ENCODE measurements at regions not wholly inside any gene's neighbourhood (a gene's known extent, or its start where the extent isn't known, plus 50 kb on each side); places are given as distances from the start of the nearest gene placed in this dataset.

- no peak for DNase-seq (ENCODE audit: extremely low read depth, low read depth)
- no peak overlapping the region for H3K4me3 ChIP-seq (replicated peaks; ENCODE audit: low read depth, low read length)
- no peak for TF ChIP-seq CTCF (IDR thresholded peaks at IDR 0.05; ENCODE audit: low read depth, low read length, missing control alignments)
Measured at GRCh38 chr6:147060636-147061035, 143.6 kb upstream of the STXBP5 start.

DNA sequence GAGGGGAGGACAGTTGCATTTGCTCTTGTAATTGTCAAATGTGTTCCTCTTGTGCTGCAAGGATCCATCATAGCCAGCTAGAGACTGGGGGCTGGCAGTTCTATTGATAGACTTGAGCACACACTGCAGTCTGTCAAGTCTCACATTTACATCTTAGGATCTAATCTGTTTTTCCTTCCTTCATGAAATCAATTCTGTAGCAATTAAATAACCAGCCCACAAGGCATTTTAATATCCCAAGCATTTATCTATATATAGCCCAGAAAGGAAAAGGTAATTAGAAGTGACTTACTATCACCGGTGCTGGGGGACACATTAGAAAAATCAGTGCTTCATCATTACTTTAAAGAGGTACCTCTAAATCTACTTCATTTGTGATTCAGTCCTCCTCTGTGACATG lies 143.0 kb upstream of the STXBP5 start:
- no peak for DNase-seq (ENCODE audit: extremely low read depth, low read depth)
- TF ChIP-seq CTCF (IDR thresholded peaks at IDR 0.05; ENCODE audit: low read depth, low read length, missing control alignments), result no peak
- no peak overlapping the region for H3K4me3 ChIP-seq (replicated peaks; ENCODE audit: low read depth, low read length)

DNA sequence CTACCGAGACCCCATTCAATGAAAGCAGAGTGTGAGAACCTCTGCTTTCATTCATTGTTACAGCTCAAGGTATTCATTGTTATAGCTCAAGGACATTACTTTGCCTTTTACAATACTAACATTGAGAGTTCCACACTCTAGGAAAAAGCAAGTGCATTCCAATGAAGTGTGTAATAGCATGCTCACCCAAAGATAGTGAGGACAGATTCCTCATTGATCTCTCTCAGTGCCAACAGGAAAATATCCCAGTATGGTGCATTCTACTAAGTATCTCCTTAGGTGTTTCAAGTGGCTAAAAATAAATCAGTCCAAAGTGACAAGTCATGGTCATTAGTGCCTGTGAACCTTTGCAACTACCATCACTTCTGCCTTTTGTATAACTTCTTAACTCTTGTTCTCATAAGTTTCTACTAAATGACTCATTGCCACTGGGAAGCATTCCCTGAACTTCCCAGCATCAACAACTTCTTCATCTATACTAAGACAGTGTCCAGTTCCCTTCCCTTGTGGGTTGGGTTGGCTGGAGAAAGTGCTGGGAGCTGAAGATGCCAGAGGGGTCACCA lies 140.7 kb upstream of the STXBP5 start:
- no peak for TF ChIP-seq CTCF (IDR thresholded peaks at IDR 0.05; ENCODE audit: low read depth, low read length, missing control alignments)
- no peak overlapping the region for H3K4me3 ChIP-seq (replicated peaks; ENCODE audit: low read depth, low read length)
- peak; percentile 27 for DNase-seq (ENCODE audit: extremely low read depth, low read depth)

DNA sequence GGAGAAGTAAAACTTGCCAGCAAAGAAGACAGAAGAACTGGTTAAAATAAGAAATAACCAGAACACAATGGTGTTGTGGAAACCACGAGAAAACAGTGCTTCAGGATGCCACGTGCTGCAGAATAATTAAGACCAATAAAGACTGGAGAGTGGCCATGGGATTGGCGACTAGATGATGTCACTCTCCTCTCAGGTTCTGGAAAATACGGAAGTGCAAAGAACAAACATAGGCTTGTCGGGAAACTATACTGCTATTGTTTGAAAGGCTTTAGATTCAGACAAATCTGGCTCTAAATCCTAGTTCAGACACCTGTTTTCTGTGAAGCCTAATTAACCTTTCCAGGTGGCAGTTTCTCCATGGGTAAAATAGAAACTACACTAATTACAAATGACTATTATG lies 138.4 kb upstream of the STXBP5 start:
- H3K4me3 ChIP-seq (replicated peaks; ENCODE audit: low read depth, low read length), result no peak overlapping the region
- no peak for TF ChIP-seq CTCF (IDR thresholded peaks at IDR 0.05; ENCODE audit: low read depth, low read length, missing control alignments)
- DNase-seq (ENCODE audit: extremely low read depth, low read depth), result no peak

DNA sequence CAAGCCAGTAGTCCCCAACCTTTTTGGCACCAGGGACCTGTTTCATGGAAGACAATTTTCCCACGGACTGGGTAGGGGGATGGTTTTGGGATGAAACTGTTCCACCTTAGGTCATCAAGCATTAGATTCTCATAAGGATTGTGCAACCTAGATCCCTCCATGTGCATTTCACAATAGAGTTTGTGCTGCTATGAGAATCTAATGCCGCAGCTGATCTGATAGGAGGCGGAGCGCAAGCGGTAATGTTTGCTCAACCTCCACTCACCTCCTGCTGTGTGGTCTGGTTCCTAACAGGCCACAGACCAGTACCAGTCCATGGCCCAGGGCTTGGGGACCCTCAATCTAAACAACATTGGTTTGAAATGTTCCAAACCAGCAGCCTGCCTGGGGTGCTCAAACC lies 137.0 kb upstream of the STXBP5 start:
- no peak for TF ChIP-seq CTCF (IDR thresholded peaks at IDR 0.05; ENCODE audit: low read depth, low read length, missing control alignments)
- no peak overlapping the region for H3K4me3 ChIP-seq (replicated peaks; ENCODE audit: low read depth, low read length)
- DNase-seq (ENCODE audit: extremely low read depth, low read depth), result no peak

DNA sequence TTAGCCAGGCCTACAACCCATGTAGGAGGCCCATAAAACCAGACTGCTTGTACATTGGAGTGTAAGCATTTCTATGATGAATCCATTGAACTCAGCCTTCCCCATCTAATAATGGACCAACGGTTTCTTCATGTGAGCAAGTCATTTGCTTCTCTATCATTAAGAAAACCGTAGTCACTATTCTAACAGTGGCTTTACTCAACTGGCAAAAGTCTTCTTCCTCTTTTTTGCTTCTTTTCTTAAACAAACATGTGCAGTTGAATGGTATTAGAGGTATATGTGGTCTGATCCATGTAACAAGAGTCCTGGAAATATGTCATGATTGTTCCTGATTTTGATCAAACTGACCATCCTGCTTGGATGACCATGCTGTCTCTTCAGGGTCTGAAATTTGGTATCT lies 132.4 kb upstream of the STXBP5 start:
- H3K4me3 ChIP-seq (replicated peaks; ENCODE audit: low read depth, low read length), result no peak overlapping the region
- no peak for DNase-seq (ENCODE audit: extremely low read depth, low read depth)
- TF ChIP-seq CTCF (IDR thresholded peaks at IDR 0.05; ENCODE audit: low read depth, low read length, missing control alignments), result no peak

DNA sequence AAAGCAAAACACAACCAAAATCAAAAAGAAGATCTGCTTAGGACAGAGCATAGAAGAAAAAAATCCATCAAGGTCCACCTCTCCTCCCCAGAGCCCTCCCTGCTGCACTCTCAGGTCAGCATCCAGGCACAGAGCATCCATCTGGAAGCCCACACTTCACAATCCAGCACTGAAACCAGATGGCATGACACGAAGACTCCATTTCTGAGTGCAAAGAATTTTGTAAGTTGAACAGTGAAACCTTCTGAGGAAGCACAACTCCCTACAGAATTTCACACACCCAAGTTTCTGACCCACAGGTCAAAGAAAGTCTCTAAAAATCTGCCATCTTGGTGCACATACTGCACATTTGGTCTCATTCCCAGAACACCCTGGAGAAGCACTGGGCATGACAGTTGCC lies 128.8 kb upstream of the STXBP5 start:
- no peak overlapping the region for H3K4me3 ChIP-seq (replicated peaks; ENCODE audit: low read depth, low read length)
- TF ChIP-seq CTCF (IDR thresholded peaks at IDR 0.05; ENCODE audit: low read depth, low read length, missing control alignments), result no peak
- no peak for DNase-seq (ENCODE audit: extremely low read depth, low read depth)
